ENCODE measurements at regions not wholly inside any gene's neighbourhood (a gene's known extent, or its start where the extent isn't known, plus 50 kb on each side); places are given as distances from the start of the nearest gene placed in this dataset.
A peak's percentile ranks its signal among the peaks of the same experiment; 100 is the strongest.
"Not testable (repeated sequence)": the region's sequence is repeated elsewhere in the genome, so short reads cannot be mapped to it uniquely, and the experiment has no call there.

DNA sequence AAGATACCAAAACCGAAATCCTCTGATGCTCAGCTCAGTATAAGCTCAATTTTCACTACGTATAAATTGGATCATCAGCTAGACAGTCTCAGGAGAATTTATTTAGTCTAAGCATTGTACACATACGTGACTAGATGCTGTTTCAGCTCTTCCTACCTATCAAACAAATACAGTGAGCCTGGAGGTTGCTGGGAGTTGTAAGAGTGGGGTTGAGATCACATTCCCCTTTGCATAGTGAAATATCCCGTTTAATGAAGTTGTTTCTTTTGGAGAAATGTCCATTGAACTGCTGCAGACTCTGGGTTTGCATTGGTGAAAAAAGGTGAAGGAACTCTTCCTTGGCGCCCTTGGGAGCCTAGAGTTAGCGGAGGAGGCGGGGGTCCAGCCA lies 68.9 kb upstream of the GJB6 start:
- H3K9me3 ChIP-seq = no peaks in the 10 kb centered on the region
- H3K4me3 ChIP-seq = peak overlapping the region in 2 of 4 donors; percentile 23 to 26
- H3K27ac ChIP-seq = no peak overlapping the region
- H3K36me3 ChIP-seq = no peaks in the 10 kb centered on the region
- 70 to 82% methylated on average over 7 of the region's 7 CpGs for WGBS, 2 donors
- no peak for TF ChIP-seq POLR2AphosphoS5 (IDR thresholded peaks at IDR 0.05)
- TF ChIP-seq EP300 (IDR thresholded peaks at IDR 0.05) = no peak
- TF ChIP-seq, protein P1, sequence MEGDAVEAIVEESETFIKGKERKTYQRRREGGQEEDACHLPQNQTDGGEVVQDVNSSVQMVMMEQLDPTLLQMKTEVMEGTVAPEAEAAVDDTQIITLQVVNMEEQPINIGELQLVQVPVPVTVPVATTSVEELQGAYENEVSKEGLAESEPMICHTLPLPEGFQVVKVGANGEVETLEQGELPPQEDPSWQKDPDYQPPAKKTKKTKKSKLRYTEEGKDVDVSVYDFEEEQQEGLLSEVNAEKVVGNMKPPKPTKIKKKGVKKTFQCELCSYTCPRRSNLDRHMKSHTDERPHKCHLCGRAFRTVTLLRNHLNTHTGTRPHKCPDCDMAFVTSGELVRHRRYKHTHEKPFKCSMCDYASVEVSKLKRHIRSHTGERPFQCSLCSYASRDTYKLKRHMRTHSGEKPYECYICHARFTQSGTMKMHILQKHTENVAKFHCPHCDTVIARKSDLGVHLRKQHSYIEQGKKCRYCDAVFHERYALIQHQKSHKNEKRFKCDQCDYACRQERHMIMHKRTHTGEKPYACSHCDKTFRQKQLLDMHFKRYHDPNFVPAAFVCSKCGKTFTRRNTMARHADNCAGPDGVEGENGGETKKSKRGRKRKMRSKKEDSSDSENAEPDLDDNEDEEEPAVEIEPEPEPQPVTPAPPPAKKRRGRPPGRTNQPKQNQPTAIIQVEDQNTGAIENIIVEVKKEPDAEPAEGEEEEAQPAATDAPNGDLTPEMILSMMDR (IDR thresholded peaks at IDR 0.05) = no peak
- TF ChIP-seq POLR2A (IDR thresholded peaks at IDR 0.05) = no peak
- peaks cover 4 to 36% (median 17%) of the 10 kb centered on the region in 3 donors for H3K27me3 ChIP-seq
- no peaks in the 10 kb centered on the region for H3K4me1 ChIP-seq
- intact Hi-C loops (cut with DNase I) = no loop called here
- no peak for DNase-seq

DNA sequence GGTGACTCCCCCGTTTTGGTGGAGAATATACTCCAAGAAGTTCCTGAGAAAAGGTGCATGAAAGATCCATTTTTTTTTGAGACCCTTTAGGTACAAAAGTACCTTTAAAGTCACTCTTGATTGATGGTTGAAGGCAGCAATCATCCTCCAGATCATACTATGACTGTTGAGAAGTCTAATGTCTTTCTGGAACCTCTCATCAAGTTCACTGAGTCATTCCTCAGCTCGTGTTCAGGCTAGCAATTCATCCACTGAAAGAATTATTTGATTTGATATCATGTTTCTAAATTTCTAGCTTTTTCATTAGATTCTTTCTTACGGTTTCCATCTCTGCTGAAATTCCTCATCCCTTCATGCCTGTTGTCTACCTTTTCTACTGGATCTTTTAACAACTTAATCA lies 65.1 kb upstream of the GJB6 start:
- Histone ChIP-seq H3K36me3 (no peaks in the 10 kb centered on the region), H3K9me3 (no peaks in the 10 kb centered on the region), H3K4me1 (no peaks in the 10 kb centered on the region), H3K4me3 (no peak overlapping the region), H3K27ac (no peak overlapping the region), H3K27me3 (peaks cover 4 to 31% (median 11%) of the 10 kb centered on the region in 3 donors)
- TF ChIP-seq, protein P1 (IDR thresholded peaks at IDR 0.05) = no peak
- TF ChIP-seq POLR2AphosphoS5 (IDR thresholded peaks at IDR 0.05) (no peak), EP300 (IDR thresholded peaks at IDR 0.05) (no peak), POLR2A (IDR thresholded peaks at IDR 0.05) (no peak)
- WGBS, 2 donors = 72% methylated on average over 3 of the region's 3 CpGs
- DNase-seq = no peak
- intact Hi-C loops (cut with DNase I) = no loop called here

DNA sequence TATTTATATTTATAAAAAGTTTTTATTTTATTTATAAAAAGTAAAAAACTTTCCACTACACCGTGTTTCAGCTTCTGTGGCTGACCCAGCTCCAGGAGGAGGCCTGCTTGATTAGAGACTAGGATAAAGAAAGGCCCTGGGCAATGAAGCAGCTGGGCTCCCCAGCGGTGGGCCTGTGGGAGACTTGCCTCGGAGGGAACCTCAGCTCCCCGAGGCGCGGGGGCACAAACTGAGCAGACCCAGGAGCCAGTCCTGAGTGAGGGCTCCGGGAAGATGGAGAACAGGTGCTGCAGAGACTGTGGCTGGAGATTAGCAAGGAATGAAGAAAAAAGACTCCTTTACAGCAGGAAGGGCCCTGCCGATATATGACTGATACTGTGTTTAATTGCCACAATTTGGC lies 63.8 kb upstream of the GJB6 start:
- TF ChIP-seq, protein P1 (IDR thresholded peaks at IDR 0.05) = no peak
- TF ChIP-seq EP300 (IDR thresholded peaks at IDR 0.05) = no peak
- intact Hi-C loops (cut with DNase I) = no loop called here
- no peak for DNase-seq

DNA sequence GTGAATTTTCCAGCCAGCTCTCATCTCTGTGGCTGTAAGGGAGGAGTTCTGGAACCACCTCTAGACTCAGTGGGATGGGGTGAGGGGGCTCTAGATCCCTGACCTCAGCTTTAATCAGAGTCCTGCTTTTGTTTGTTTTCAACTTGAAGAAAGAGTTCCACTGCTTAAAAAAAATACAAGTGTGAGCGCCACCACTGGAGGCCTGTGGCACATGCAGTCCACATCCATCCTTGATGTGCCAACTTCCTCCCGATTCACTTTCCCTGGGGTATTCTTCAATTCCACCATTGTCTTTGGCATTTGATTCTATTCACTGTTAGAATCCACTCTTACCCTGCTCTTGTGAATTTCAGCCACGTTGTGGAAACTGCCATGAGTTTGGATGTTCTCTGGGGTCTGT lies 62.4 kb upstream of the GJB6 start:
- peaks cover 0 to 8% (median 0%) of the 10 kb centered on the region in 3 donors for H3K27me3 ChIP-seq
- WGBS, 2 donors = 66 to 71% methylated on average over 3 of the region's 3 CpGs

More for the DNA sequence above, 63.8 kb upstream of the GJB6 start:
- WGBS, 2 donors = 81 to 85% methylated on average over 8 of the region's 8 CpGs
- no peak overlapping the region for H3K27ac ChIP-seq
- H3K9me3 ChIP-seq = no peaks in the 10 kb centered on the region
- no peaks in the 10 kb centered on the region for H3K4me1 ChIP-seq
- H3K36me3 ChIP-seq = no peaks in the 10 kb centered on the region
- peaks cover 0 to 19% (median 0%) of the 10 kb centered on the region in 3 donors for H3K27me3 ChIP-seq
- H3K4me3 ChIP-seq = no peak overlapping the region

DNA sequence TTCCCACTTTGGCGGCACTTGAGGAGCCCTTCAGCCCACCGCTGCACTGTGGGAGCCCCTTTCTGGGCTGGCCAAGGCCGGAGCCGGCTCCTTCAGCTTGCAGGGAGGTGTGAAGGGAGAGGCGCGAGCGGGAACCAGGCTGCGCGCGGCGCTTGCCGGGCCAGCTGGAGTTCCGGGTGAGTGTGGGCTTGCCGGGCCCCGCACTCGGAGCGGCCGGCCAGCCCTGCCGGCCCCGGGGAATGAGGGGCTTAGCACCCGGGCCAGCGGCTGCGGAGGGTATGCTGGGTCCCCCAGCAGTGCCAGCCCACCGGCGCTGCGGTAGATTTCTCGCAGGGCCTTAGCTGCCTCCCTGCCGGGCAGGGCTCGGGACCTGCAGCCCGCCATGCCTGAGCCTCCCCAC lies 60.2 kb upstream of the GJB6 start:
- intact Hi-C loops (cut with DNase I); H3K4me1 ChIP-seq; H3K4me3 ChIP-seq; H3K27me3 ChIP-seq; H3K27ac ChIP-seq; H3K9me3 ChIP-seq; DNase-seq; H3K36me3 ChIP-seq: not testable (repeated sequence)
- 96 to 97% methylated on average over 30 of the region's 30 CpGs for WGBS, 2 donors

More for the DNA sequence above, 62.4 kb upstream of the GJB6 start:
- Histone ChIP-seq H3K36me3 (no peaks in the 10 kb centered on the region), H3K9me3 (no peaks in the 10 kb centered on the region), H3K4me3 (no peak overlapping the region), H3K27ac (no peak overlapping the region), H3K4me1 (no peaks in the 10 kb centered on the region)
- DNase-seq = no peak
- TF ChIP-seq, protein P1 (IDR thresholded peaks at IDR 0.05) = no peak
- TF ChIP-seq POLR2A (IDR thresholded peaks at IDR 0.05) = no peak
- no peak for TF ChIP-seq POLR2AphosphoS5 (IDR thresholded peaks at IDR 0.05)
- no peak for TF ChIP-seq EP300 (IDR thresholded peaks at IDR 0.05)
- intact Hi-C loops (cut with DNase I) = no loop called here
